ENCODE measurements at regions not wholly inside any gene's neighbourhood (a gene's known extent, or its start where the extent isn't known, plus 50 kb on each side); places are given as distances from the start of the nearest gene placed in this dataset.
"Not testable (repeated sequence)": the region's sequence is repeated elsewhere in the genome, so short reads cannot be mapped to it uniquely, and the experiment has no call there.

GRCh38 chr3:176097027-176097426 is 1100.3 kb downstream of the TBL1XR1 start (continued):
- no peak for TF ChIP-seq GATAD2A (CRISPR knock-in tag; IDR thresholded peaks at IDR 0.05)
- TF ChIP-seq RAD51 (IDR thresholded peaks at IDR 0.05; ENCODE audit: borderline replicate concordance), result no peak
- no peak for TF ChIP-seq ZBTB20 (CRISPR knock-in tag; IDR thresholded peaks at IDR 0.05; ENCODE audit: borderline replicate concordance, low read depth)

- 8% methylated on average over 1 of the region's 1 CpG for WGBS (ENCODE audit: low lambda C conversion rate)
- DNase-seq (ENCODE audit: low spot score); CTCF ChIA-PET (ENCODE audit: low intra/inter-chr PET ratio, low total read pairs); H4K20me1 ChIP-seq (ENCODE audit: insufficient read depth, low read length); ATAC-seq; POLR2A ChIA-PET; in situ Hi-C loops (cut with HindIII; ENCODE audit: extremely low pct_ligation_motif_present, low pct_unique_long_range_greater_than_20kb); BruUV-seq (replicated peaks); intact Hi-C loops (cut with micrococcal nuclease; ENCODE audit: unreplicated experiment); FAIRE-seq; H3K36me3 ChIP-seq (replicated peaks in 1 of 2; ENCODE audit: control insufficient read depth in 1 of 2, insufficient read depth in 2 of 2, low read length in 2 of 2); H3K4me1 ChIP-seq (ENCODE audit: insufficient read depth, low read length); H3K79me2 ChIP-seq (ENCODE audit: insufficient read depth, low read length); H2AFZ ChIP-seq (ENCODE audit: low read length); H3K4me3 ChIP-seq (replicated peaks in 1 of 3; ENCODE audit: insufficient read depth in 1 of 3, low read depth in 2 of 3, low read length in 3 of 3); H3K9ac ChIP-seq (ENCODE audit: insufficient read depth, low read depth, low read length); H3K4me2 ChIP-seq (ENCODE audit: low read depth, low read length); H3K27ac ChIP-seq (ENCODE audit: extremely low read length, insufficient read depth, low read length); H3K27me3 ChIP-seq (ENCODE audit: control insufficient read depth in 1 of 2, insufficient read depth in 2 of 2, low read length in 2 of 2): not testable (repeated sequence)
- peaks cover 38% of the 10 kb centered on the region for H3K9me3 ChIP-seq (ENCODE audit: low read length)
Observed at GRCh38 chr3:176093892-176094291, 1103.4 kb downstream of the TBL1XR1 start.

GRCh38 chr3:176090727-176091126 is 1106.6 kb downstream of the TBL1XR1 start:
- no peak for ATAC-seq

More at GRCh38 chr3:176090727-176091126, 1106.6 kb downstream of the TBL1XR1 start:
- Histone ChIP-seq H3K36me3 (replicated peaks in 1 of 2; ENCODE audit: control insufficient read depth in 1 of 2, insufficient read depth in 2 of 2, low read length in 2 of 2) (no peaks in the 10 kb centered on the region), H3K4me1 (ENCODE audit: insufficient read depth, low read length) (no peaks in the 10 kb centered on the region), H3K9ac (ENCODE audit: insufficient read depth, low read depth, low read length) (no peak overlapping the region), H3K4me2 (ENCODE audit: low read depth, low read length) (no peak overlapping the region), H4K20me1 (ENCODE audit: insufficient read depth, low read length) (no peaks in the 10 kb centered on the region), H3K79me2 (ENCODE audit: insufficient read depth, low read length) (no peaks in the 10 kb centered on the region), H3K4me3 (replicated peaks in 1 of 3; ENCODE audit: insufficient read depth in 1 of 3, low read depth in 2 of 3, low read length in 3 of 3) (no peak overlapping the region), H3K9me3 (ENCODE audit: low read length) (peaks cover 34% of the 10 kb centered on the region), H3K27me3 (ENCODE audit: control insufficient read depth in 1 of 2, insufficient read depth in 2 of 2, low read length in 2 of 2) (no peaks in the 10 kb centered on the region), H2AFZ (ENCODE audit: low read length) (no peak overlapping the region), H3K27ac (ENCODE audit: extremely low read length, insufficient read depth, low read length) (no peak overlapping the region)
- WGBS (ENCODE audit: low lambda C conversion rate), result 61% methylated on average over 3 of the region's 3 CpGs
- FAIRE-seq, result no peak
- intact Hi-C loops (cut with micrococcal nuclease; ENCODE audit: unreplicated experiment) (no loop called here), in situ Hi-C loops (cut with HindIII; ENCODE audit: extremely low pct_ligation_motif_present, low pct_unique_long_range_greater_than_20kb) (no loop called here)
- BruUV-seq (replicated peaks), result no TSS peak
- ChIA-PET CTCF (ENCODE audit: low intra/inter-chr PET ratio, low total read pairs) (no interaction called here), POLR2A (no interaction called here)
- DNase-seq (ENCODE audit: low spot score), result no peak
- no peak for TF ChIP-seq SP140L (CRISPR knock-in tag; IDR thresholded peaks at IDR 0.05; ENCODE audit: borderline replicate concordance)
- no peak for TF ChIP-seq SATB2 (CRISPR knock-in tag; IDR thresholded peaks at IDR 0.05)
- no peak for TF ChIP-seq THAP7 (CRISPR knock-in tag; IDR thresholded peaks at IDR 0.05)
- no peak for TF ChIP-seq ZNF383 (CRISPR knock-in tag; IDR thresholded peaks at IDR 0.05; ENCODE audit: borderline replicate concordance)
- no peak for TF ChIP-seq RBM22 (optimal IDR thresholded peaks at IDR 0.05; ENCODE audit: low read length)
- TF ChIP-seq ZBTB39 (CRISPR knock-in tag; IDR thresholded peaks at IDR 0.05), result no peak
- no peak for TF ChIP-seq ZNF253 (CRISPR knock-in tag; IDR thresholded peaks at IDR 0.05; ENCODE audit: borderline replicate concordance)
